HEK293T (cell line): ENCODE measurements at regions not wholly inside any gene's neighbourhood (a gene's known extent, or its start where the extent isn't known, plus 50 kb on each side); places are given as distances from the start of the nearest gene placed in this dataset.

ENCODE experiments used
- ARNT ChIP-seq: fragments of 450-650 bp; IDR thresholded peaks from 2 replicates; pipeline ENCODE4 v1.6.1; 2017; ENCODE audit warnings: mild to moderate bottlenecking
- BHLHE40 ChIP-seq: fragments of 450-650 bp; IDR thresholded peaks from 2 replicates; pipeline ENCODE4 v1.6.1; 2016; ENCODE audit warnings: mild to moderate bottlenecking, moderate library complexity, borderline replicate concordance
- CTBP1 ChIP-seq: fragments of 450-650 bp; IDR thresholded peaks from 2 replicates; pipeline ENCODE4 v1.6.1; 2016; ENCODE audit warnings: borderline replicate concordance
- FOXA1 ChIP-seq: fragments of 450-650 bp; IDR thresholded peaks from 2 replicates; pipeline ENCODE4 v1.6.1; 2016; ENCODE audit warnings: mild to moderate bottlenecking
- FOXK2 ChIP-seq: fragments of 450-650 bp; IDR thresholded peaks from 2 replicates; pipeline ENCODE4 v1.6.1; 2016; ENCODE audit warnings: mild to moderate bottlenecking
- FOXM1 ChIP-seq: fragments of 450-650 bp; IDR thresholded peaks from 2 replicates; pipeline ENCODE4 v1.6.1; 2017; ENCODE audit warnings: mild to moderate bottlenecking, borderline replicate concordance
- HDGF ChIP-seq: fragments of 450-650 bp; IDR thresholded peaks from 2 replicates; pipeline ENCODE4 v1.6.1; 2017; ENCODE audit warnings: antibody characterized with exemption, borderline replicate concordance
- LEF1 ChIP-seq: fragments of 450-650 bp; IDR thresholded peaks from 2 replicates; pipeline ENCODE4 v1.6.1; 2017; ENCODE audit warnings: mild to moderate bottlenecking, borderline replicate concordance
- PKNOX1 ChIP-seq: fragments of 450-650 bp; IDR thresholded peaks from 2 replicates; pipeline ENCODE4 v1.6.1; 2016
- SP1 ChIP-seq: fragments of 450-650 bp; IDR thresholded peaks from 2 replicates; pipeline ENCODE4 v1.6.1; 2017
- SUZ12 ChIP-seq: fragments of 450-650 bp; IDR thresholded peaks from 2 replicates; pipeline ENCODE4 v1.6.1; 2016; ENCODE audit warnings: mild to moderate bottlenecking
- TARDBP ChIP-seq: fragments of 450-650 bp; IDR thresholded peaks from 2 replicates; pipeline ENCODE4 v1.6.1; 2016
- ZNF384 ChIP-seq: fragments of 450-650 bp; IDR thresholded peaks from 2 replicates; pipeline ENCODE4 v1.6.1; 2016

DNA sequence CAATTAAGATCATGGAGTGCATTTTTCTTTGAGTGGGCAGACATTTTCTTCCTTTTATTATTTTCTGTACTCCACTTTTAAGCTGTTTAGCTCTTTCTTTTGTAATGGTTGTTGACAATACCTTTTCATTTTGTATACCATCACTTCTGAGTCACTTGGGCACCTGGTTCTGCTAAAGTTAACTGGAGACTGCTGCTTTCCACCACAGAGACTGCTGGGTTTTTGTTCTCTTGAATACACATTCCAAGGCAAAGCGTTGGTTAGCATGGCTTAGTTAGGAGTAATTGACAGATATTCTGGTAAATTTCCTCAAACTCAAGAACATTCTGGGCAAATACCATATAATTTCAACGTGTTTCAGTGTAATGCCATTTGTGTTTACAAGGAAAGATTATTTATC lies 541.9 kb upstream of the CELF2 start:
- TF ChIP-seq SP1 = no peak
- TF ChIP-seq FOXM1 = no peak
- no peak for TF ChIP-seq ARNT
- no peak for TF ChIP-seq BHLHE40
- TF ChIP-seq HDGF = no peak
- no peak for TF ChIP-seq SUZ12
- no peak for TF ChIP-seq ZNF384
- no peak for TF ChIP-seq PKNOX1
- TF ChIP-seq TARDBP = no peak
- TF ChIP-seq FOXA1 = no peak
- no peak for TF ChIP-seq LEF1
- no peak for TF ChIP-seq CTBP1
- TF ChIP-seq FOXK2 = no peak
